Mesendoderm (in vitro differentiated cells): ENCODE measurements at regions not wholly inside any gene's neighbourhood (a gene's known extent, or its start where the extent isn't known, plus 50 kb on each side); places are given as distances from the start of the nearest gene placed in this dataset.

Experiments
- DNase-seq: peaks from one replicate; pipeline ENCODE4 v3.0.0; 2013
- H2AK5ac ChIP-seq: 2 replicates; pipeline ENCODE4 v1.6.1; 2013; ENCODE audit warnings: low read length, inconsistent platforms
- H2BK120ac ChIP-seq: 2 replicates; pipeline ENCODE4 v1.6.1; 2013; ENCODE audit warnings: low read depth, mild to moderate bottlenecking, low read length, moderate library complexity, mixed read lengths
- H2BK15ac ChIP-seq: replicated peaks from 2 replicates; pipeline ENCODE4 v1.6.1; 2013; ENCODE audit warnings: low read depth, mild to moderate bottlenecking, moderate library complexity
- H2BK5ac ChIP-seq: 2 replicates; pipeline ENCODE4 v1.6.1; 2013; ENCODE audit warnings: low read length, inconsistent platforms
- H3K18ac ChIP-seq: 2 replicates; pipeline ENCODE4 v1.6.1; 2013; ENCODE audit warnings: mild to moderate bottlenecking, low read length, mixed read lengths
- H3K23ac ChIP-seq: one replicate; pipeline ENCODE4 v1.6.1; 2013; ENCODE audit warnings: low read length
- H3K27ac ChIP-seq: 2 replicates; pipeline ENCODE4 v1.5.1; 2013; ENCODE audit warnings: low read depth, mild to moderate bottlenecking, inconsistent platforms, low read length, moderate library complexity
- H3K27me3 ChIP-seq: 2 replicates; pipeline ENCODE4 v1.6.1; 2013; ENCODE audit warnings: low read length, control low read depth, mild to moderate bottlenecking, inconsistent platforms; ENCODE audit not compliant: insufficient read depth, poor library complexity
- H3K36me3 ChIP-seq: 2 replicates; pipeline ENCODE4 v1.6.1; 2013; ENCODE audit warnings: low read length, inconsistent platforms; ENCODE audit not compliant: control insufficient read depth, insufficient read depth
- H3K4ac ChIP-seq: one replicate; pipeline ENCODE4 v1.6.1; 2013; ENCODE audit warnings: low read depth, mild to moderate bottlenecking, low read length, moderate library complexity
- H3K4me1 ChIP-seq: 2 replicates; pipeline ENCODE4 v1.6.1; 2013; ENCODE audit warnings: low read depth, low read length, inconsistent platforms; ENCODE audit not compliant: control insufficient read depth
- H3K4me2 ChIP-seq: 2 replicates; pipeline ENCODE4 v1.6.1; 2013; ENCODE audit warnings: low read length
- H3K4me3 ChIP-seq: 2 replicates; pipeline ENCODE4 v1.5.1; 2013; ENCODE audit warnings: mild to moderate bottlenecking, low read length
- H3K56ac ChIP-seq: one replicate; pipeline ENCODE4 v1.6.1; 2013; ENCODE audit warnings: low read length
- H3K79me1 ChIP-seq: 2 replicates; pipeline ENCODE4 v1.6.1; 2013; ENCODE audit warnings: low read length, inconsistent platforms
- H3K79me2 ChIP-seq: 2 replicates; pipeline ENCODE4 v1.6.1; 2013; ENCODE audit warnings: mild to moderate bottlenecking, low read length; ENCODE audit not compliant: control insufficient read depth, insufficient read depth
- H3K9ac ChIP-seq: 2 replicates; pipeline ENCODE4 v1.6.1; 2013; ENCODE audit warnings: low read length, inconsistent platforms
- H4K5ac ChIP-seq: one replicate; pipeline ENCODE4 v1.6.1; 2013; ENCODE audit warnings: low read length
- H4K8ac ChIP-seq: one replicate; pipeline ENCODE4 v1.6.1; 2013; ENCODE audit warnings: low read depth, mild to moderate bottlenecking, control low read depth, low read length, moderate library complexity
- WGBS: extraction: QIAGEN DNeasy Blood & Tissue Kit; methylation state at CpG from one replicate; pipeline ENCODE4 v1.1.7; 2013; ENCODE audit warnings: low lambda C conversion rate, missing lambda C conversion rate; ENCODE audit not compliant: insufficient coverage; ENCODE audit errors: extremely low coverage; 5-methylcytosine and 5-hydroxymethylcytosine counted together

DNA sequence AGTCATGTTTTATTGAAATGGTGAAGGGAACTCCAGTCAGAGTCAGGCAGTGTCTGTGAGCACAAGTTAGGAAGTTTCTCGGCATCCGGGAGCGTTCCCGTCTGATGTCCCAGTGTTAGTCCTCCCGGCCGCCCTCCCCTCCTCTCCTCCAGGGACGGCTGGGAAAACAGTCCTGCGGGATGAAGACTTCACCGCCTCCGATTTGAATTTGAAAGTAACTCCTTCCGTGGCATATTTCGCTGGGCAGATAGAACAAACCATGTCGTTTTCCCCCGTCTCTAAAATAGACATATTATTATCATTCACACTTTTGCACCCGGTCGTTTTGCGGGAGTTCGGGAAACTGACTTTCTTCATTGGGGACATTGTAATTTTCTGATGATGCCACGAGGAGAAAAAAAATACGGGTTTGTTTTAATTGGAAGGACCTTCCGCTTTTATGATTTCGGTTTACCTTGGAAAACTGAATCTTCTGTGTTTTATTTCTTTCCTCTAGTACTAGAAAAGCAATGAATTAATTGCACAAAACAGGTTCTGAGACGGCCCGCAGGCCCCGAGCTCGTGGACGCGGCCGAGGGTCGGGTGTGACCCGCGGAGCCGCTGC lies 76.6 kb downstream of the ZIC5 start:
- Histone ChIP-seq H2BK120ac (no peak overlapping the region), H3K56ac (peak overlapping the region; percentile 64), H3K4me1 (no peaks in the 10 kb centered on the region), H3K27me3 (peaks cover 9% of the 10 kb centered on the region), H4K8ac (no peak overlapping the region), H4K5ac (no peak overlapping the region), H3K4me3 (peak overlapping the region; percentile 17), H3K79me1 (no peaks in the 10 kb centered on the region), H2BK5ac (no peak overlapping the region), H3K27ac (no peak overlapping the region), H3K79me2 (no peaks in the 10 kb centered on the region), H3K4ac (no peak overlapping the region), H3K9ac (peak overlapping the region; percentile 45), H3K4me2 (peak overlapping the region; percentile 29), H3K23ac (no peak overlapping the region), H2BK15ac (no peak overlapping the region), H3K18ac (no peak overlapping the region), H2AK5ac (no peak overlapping the region), H3K36me3 (no peaks in the 10 kb centered on the region)
- WGBS, result no CpG with 5 or more reads among the region's 33 CpGs
- peak; percentile 39 for DNase-seq

DNA sequence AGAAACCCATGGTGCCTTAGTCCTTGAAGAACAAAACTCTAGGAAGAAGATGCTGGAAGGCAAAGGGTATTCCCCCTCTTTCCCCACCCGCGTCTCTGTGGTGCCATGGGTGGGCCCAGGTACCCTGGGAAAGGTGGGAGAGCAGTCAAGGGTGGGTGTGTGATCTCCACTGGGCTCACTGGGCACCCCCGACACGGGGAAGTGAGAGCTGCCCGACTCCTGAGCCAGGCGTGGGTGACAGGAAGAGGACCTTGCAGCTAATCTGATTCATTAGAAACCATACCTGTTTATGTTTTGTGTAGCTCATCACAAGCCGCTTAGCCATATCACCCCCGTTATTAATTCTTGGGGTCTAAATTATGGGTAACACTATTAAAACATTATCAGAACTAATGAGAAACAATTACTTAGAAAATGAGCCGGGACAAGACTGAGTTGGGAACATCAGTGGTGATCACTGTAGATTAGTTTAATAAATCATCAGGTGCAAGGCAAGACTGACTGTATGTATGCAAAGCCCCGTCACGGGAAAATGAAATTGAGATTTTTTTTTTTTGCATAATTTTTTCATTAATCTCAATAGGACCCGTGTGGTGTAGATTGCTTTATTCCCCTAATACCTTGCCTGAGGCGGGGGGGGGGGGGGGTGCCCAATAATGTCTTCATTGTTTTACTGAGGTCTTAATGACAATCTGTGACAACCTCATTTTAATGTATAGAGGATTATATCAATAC lies 77.3 kb downstream of the ZIC5 start:
- no peak for DNase-seq
- H3K4ac ChIP-seq, result no peak overlapping the region
- H3K4me2 ChIP-seq, result no peak overlapping the region
- no peak overlapping the region for H4K8ac ChIP-seq
- no peak overlapping the region for H2BK15ac ChIP-seq
- H4K5ac ChIP-seq, result no peak overlapping the region
- H2BK5ac ChIP-seq, result no peak overlapping the region
- no peaks in the 10 kb centered on the region for H3K36me3 ChIP-seq
- H2BK120ac ChIP-seq, result no peak overlapping the region
- H3K79me1 ChIP-seq, result no peaks in the 10 kb centered on the region
- no peak overlapping the region for H3K27ac ChIP-seq
- no peak overlapping the region for H3K9ac ChIP-seq
- no peak overlapping the region for H3K18ac ChIP-seq
- no peaks in the 10 kb centered on the region for H3K79me2 ChIP-seq
- WGBS, result no CpG with 5 or more reads among the region's 13 CpGs
- no peak overlapping the region for H3K4me3 ChIP-seq
- no peak overlapping the region for H2AK5ac ChIP-seq
- peaks cover 9% of the 10 kb centered on the region for H3K27me3 ChIP-seq
- no peak overlapping the region for H3K56ac ChIP-seq
- H3K23ac ChIP-seq, result no peak overlapping the region
- H3K4me1 ChIP-seq, result no peaks in the 10 kb centered on the region

DNA sequence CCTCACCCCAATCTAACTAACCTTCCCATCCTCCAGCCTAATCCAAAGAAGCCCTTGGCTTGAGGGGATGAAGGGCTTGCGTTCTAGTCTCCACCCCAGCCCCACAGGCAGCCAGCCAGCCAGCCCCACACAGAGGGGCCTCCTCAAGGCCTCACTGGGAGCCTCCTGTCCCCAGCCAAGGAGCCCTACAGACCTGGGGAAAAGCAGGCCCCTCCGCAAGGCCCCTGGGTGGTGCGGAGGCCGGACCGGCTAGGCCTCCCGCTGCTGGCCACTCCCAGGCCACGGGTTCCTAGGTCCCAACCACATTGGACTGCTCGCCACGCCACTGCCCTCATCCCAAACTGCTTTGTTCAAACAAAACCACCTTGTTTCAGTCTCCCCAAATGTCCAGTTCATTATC lies 78.0 kb downstream of the ZIC5 start:
- Histone ChIP-seq H2BK5ac (no peak overlapping the region), H3K79me2 (no peaks in the 10 kb centered on the region), H3K4me1 (no peaks in the 10 kb centered on the region), H2BK15ac (no peak overlapping the region), H3K4me3 (no peak overlapping the region), H3K9ac (no peak overlapping the region), H2AK5ac (no peak overlapping the region), H4K5ac (no peak overlapping the region), H4K8ac (no peak overlapping the region), H3K36me3 (no peaks in the 10 kb centered on the region), H2BK120ac (no peak overlapping the region), H3K56ac (no peak overlapping the region), H3K18ac (no peak overlapping the region), H3K27ac (no peak overlapping the region), H3K27me3 (peaks cover 9% of the 10 kb centered on the region), H3K4ac (no peak overlapping the region), H3K4me2 (no peak overlapping the region), H3K79me1 (no peaks in the 10 kb centered on the region), H3K23ac (no peak overlapping the region)
- DNase-seq, result no peak
- no CpG with 5 or more reads among the region's 9 CpGs for WGBS

- H3K27ac ChIP-seq, result no peak overlapping the region
- H2AK5ac ChIP-seq, result no peak overlapping the region
Measured at GRCh38 chr13:99892866-99893504, 78.6 kb downstream of the ZIC5 start.

GRCh38 chr13:99892196-99892613 lies 79.4 kb downstream of the ZIC5 start:
- H3K36me3 ChIP-seq, result no peaks in the 10 kb centered on the region
- no peak overlapping the region for H3K23ac ChIP-seq
- no peak overlapping the region for H2BK15ac ChIP-seq
- no peak overlapping the region for H4K8ac ChIP-seq
- peaks cover 9% of the 10 kb centered on the region for H3K27me3 ChIP-seq
- H3K79me2 ChIP-seq, result no peaks in the 10 kb centered on the region
- H3K18ac ChIP-seq, result no peak overlapping the region
- no peak overlapping the region for H3K9ac ChIP-seq
- no peak overlapping the region for H2BK5ac ChIP-seq
- DNase-seq, result no peak
- H3K27ac ChIP-seq, result no peak overlapping the region
- no peaks in the 10 kb centered on the region for H3K79me1 ChIP-seq
- no peak overlapping the region for H2BK120ac ChIP-seq
- no peak overlapping the region for H3K56ac ChIP-seq
- H3K4me1 ChIP-seq, result no peaks in the 10 kb centered on the region
- no peak overlapping the region for H3K4me2 ChIP-seq
- no peak overlapping the region for H2AK5ac ChIP-seq
- no peak overlapping the region for H3K4ac ChIP-seq
- no CpG with 5 or more reads among the region's 8 CpGs for WGBS
- H3K4me3 ChIP-seq, result no peak overlapping the region
- H4K5ac ChIP-seq, result no peak overlapping the region

More at GRCh38 chr13:99892866-99893504, 78.6 kb downstream of the ZIC5 start:
- no peak overlapping the region for H3K9ac ChIP-seq
- H2BK120ac ChIP-seq, result no peak overlapping the region
- no peak overlapping the region for H3K4ac ChIP-seq
- H3K4me3 ChIP-seq, result no peak overlapping the region
- H3K4me1 ChIP-seq, result no peaks in the 10 kb centered on the region
- WGBS, result no CpG with 5 or more reads among the region's 17 CpGs
- H3K18ac ChIP-seq, result no peak overlapping the region
- H2BK15ac ChIP-seq, result no peak overlapping the region
- H3K23ac ChIP-seq, result no peak overlapping the region
- DNase-seq, result no peak
- H3K27me3 ChIP-seq, result peaks cover 9% of the 10 kb centered on the region
- H4K8ac ChIP-seq, result no peak overlapping the region
- no peak overlapping the region for H4K5ac ChIP-seq
- H3K36me3 ChIP-seq, result no peaks in the 10 kb centered on the region
- H3K56ac ChIP-seq, result no peak overlapping the region
- H3K79me1 ChIP-seq, result no peaks in the 10 kb centered on the region
- no peak overlapping the region for H3K4me2 ChIP-seq
- no peak overlapping the region for H2BK5ac ChIP-seq
- no peaks in the 10 kb centered on the region for H3K79me2 ChIP-seq
